GM19438 (cell line): ENCODE measurements at regions not wholly inside any gene's neighbourhood (a gene's known extent, or its start where the extent isn't known, plus 50 kb on each side); places are given as distances from the start of the nearest gene placed in this dataset.

Experiments used
- ATAC-seq: cut with Tn5 transposase; IDR thresholded peaks from one replicate; pipeline ENCODE4 v1.9.1; 2021; ENCODE audit warnings: low read depth; ENCODE audit not compliant: unreplicated experiment

DNA sequence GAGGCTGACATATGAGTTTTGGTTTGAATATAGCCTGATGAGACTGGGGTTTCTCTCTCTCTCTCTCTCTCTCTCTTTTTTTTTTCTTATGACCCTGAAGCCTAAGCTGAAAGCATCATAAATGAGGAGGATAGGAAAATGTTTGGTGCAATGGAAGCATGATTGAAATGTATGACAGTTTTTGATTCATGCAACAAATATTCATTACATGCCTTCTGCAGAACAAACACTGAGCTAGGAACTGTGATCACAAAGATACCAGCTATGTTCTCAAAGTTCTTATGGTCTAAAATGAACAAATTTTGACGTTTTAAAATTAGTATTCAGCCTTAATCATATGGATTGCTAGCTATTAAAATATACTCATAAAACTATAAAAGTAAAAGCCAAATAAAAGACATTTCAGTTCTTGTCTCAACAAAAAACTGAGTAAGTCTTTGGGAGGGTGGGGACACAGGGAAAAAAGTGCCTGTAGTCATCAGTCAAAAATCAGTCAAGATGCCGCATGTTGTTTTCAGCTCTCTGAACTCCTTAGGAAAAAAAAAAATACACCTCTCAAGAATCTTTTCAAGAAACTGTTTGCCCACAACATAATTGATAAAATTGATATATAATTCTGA is 57.2 kb downstream of the NKX6-1 start:
- no peak for ATAC-seq

DNA sequence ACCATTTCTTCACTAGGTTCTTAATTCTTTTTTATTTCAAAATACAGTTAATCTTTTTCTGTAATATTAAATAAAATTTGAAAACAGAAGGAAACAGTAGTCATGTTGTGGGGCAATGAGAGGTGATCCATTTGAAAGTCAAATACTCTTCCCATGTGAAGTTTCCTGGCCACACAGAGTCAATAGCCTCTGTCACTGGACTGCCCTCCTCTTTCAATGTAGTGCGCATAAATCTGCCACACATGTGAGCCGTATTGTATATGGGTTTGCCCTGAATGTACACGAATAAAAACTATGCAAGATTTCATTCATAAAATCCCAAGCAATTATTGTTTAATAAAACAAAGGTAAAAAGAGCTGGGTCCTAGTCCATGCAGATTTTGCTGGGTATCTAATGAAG is 59.1 kb downstream of the NKX6-1 start:
- no peak for ATAC-seq

DNA sequence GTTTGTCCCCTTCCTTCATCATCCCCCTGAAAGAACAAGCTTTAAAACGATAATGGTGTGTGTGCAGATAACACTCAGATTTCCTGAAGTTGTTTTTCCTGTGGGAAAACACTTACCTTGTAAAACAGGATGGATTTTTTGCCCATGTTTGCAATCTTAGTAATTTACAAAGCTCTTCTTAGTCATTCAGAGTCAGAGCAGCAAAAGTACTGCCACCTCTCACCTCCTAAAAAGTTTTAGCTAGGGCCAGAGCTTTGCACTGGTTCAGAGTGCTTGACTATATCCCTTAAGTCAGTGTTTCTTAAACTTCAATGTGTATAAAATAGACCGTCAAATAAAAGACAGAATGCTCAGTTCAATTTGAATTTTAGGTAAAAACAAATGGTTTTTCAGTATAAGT is 62.3 kb downstream of the NKX6-1 start:
- ATAC-seq, result no peak

DNA sequence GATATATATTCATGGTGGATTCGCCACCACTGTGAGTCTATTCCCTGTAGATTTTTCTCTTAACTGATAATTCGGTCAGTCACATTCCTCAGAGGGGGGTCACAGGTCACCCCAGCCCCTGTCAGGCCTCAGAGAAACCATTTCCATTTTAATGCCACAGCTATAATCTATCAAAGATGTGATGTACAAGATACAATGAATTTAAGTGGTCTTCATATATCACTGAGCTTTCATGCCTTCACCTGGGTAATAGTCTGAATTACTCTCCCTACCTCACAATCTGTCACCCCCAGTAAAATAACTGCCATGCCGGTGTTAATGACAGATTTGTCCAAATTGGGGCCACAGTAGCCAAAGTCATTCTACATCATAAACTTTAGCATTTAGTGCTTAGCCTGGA is 64.7 kb downstream of the NKX6-1 start:
- ATAC-seq, result no peak

DNA sequence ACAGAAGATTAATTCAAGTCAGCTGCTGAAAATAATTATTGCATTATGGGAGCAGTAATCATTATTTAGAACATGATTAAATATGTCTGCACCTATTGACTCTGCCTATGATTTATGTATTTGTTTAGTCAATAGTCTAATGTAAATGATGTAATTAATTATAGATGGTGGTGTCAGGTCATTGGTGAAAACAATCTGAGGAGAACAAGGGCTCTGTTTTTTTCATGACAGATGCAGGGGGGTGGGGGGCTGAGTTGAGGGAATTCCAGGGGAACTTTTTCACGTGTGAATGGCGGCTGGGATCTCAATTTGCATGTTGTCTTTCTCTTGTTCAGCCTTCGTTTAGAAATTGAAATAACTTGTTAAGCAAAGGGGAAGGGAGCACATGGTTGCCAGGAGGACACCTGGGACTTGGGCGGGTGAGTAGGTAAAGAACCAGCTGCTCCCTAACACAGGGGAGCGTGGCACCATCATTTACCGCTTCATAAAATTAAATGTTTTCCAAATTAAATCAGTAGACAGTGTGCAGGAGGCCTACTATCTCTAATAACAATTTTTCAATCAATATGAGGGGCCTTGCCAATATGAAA is 65.4 kb downstream of the NKX6-1 start:
- no peak for ATAC-seq

DNA sequence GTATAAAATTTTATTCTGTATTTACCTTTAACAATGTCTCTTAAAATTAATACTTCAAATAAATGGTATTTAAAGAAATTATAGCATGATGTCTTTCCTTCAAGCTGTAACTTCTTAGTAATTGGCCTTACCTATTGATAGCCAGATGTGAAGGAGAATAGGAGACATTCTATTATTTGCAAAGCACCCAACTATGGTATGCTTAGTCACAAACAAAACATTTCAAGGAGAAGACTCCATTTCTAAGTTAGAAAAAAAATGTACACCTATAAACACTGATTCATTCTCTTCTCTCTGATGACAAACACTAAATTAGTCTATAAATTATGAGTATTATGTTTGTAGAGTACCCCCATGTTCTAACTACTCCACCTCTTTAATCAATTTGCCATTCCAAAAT is 66.4 kb downstream of the NKX6-1 start:
- no peak for ATAC-seq

DNA sequence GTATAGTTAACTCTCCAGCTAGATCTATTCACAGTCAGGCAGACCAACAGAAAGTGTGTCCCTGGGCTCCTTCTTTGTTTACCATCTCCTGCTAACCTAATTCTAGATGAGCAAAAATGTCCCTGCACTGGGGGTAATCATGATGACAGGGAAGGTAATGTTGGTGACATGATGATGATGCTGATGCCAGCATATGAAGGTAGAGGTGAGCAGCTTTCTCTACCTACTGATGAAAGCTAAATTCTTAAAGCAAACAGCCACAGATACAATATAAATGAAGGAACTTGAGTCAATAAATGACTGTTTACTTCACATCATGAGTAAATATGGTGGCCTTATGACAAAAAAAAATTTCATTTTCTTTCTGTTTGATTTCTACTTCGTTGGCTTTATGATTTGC is 78.5 kb downstream of the NKX6-1 start:
- ATAC-seq, result no peak

DNA sequence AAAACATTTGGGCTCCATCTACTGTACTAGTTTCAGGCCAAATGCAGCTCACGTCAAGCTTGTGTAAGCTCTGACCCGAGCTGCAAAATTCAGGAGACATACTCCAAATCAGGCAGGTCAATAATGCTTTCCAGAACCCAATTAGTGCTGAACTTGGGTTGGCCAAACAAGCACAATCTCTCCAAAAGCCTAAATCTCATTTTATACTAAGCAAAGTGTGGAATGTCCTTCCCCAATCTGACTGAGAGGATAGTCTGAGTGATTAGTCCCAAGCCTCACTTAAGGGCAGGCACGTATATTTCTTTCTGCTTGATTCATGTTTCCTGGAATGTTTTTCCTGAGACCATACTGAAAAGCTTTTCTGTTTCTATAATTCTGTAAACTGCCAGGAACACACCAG is 79.9 kb downstream of the NKX6-1 start:
- no peak for ATAC-seq

DNA sequence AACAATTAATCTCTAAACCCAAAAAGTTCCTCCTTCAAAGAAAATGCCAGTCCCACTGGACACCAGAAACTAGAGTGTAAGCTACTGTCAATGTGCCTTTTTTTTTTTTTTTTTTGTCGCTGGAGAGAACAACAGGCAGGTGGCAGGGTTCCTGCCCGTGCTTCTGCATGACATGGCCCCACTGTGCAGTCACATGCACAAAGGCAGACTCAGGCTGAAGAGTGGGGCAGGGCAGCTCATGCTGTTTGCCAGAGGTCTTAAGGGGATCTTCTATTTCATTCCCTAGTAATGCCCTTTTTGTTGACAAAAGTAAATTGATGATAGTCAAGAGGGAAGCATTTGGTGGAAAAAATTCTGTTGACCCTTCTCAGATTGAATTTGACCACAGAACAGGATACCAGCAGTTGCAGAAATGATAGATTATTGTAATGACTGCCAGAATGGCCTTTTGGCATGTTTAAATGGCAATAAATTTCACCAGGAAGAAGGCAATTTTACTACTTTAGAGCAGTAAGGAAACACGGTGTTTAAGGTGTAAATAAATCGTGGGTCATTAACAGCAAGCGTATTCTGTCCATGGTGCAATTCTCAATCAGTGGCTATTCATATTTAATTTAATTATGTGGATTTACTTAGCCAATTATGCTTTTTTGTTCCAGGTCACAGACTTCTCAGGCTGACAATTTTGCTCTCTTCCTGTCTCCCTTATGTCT is 80.9 kb downstream of the NKX6-1 start:
- ATAC-seq, result no peak

DNA sequence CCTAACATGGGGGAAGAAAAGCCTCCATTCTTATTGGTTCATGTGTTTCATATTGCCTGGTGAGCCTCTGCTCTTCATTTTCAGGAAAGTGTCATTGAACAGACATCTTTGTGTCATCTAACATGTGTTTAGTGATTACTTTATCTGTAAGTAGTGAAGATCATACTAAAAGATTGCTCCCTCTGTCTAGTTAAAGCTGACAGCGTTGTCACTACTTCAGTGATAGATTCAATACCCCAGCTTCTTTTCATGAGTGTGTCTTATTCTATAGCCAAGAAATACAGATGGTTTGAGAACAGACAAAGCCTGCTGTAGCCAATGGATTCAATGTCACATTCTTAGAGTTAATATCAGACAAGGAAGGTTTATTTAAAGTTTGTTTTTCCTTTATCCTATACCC is 85.1 kb downstream of the NKX6-1 start:
- no peak for ATAC-seq

DNA sequence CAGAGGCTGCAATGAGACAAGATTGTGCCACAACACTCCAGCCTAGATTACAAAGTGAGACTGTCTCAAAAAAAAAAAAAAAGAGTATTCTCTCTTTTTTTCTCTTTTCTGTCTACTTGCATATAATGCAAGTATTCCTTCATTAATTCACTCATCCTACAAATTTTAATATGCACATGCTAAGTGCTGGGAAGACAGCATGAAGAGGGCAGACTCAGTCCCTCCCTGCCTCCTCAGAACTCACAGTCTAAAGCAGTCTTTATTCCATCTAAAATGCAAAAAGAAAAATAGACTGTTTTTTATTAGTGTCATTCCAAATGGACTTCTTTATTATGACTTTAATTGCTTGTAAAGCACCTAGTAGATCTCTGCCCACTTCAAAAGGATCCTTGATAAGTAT is 85.6 kb downstream of the NKX6-1 start:
- ATAC-seq, result no peak

DNA sequence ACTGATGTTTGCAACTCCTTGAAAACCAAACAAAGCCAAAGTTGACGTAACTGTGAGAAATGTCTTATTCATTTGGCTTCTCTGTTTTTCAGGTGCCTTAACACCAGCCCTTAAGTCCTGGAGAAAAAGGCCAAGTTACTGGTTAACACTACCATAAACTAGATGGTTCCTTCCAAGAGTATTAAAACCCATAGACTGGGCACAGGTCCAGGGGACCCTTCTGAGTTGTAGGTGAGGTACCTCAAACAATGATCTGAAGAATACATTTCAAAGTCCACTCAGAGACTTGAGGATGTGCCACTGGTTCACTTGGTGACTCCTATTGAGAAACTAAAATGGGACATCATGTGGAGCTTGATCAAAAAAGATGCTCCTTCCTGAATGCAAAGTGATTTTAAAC is 87.0 kb downstream of the NKX6-1 start:
- ATAC-seq, result no peak

DNA sequence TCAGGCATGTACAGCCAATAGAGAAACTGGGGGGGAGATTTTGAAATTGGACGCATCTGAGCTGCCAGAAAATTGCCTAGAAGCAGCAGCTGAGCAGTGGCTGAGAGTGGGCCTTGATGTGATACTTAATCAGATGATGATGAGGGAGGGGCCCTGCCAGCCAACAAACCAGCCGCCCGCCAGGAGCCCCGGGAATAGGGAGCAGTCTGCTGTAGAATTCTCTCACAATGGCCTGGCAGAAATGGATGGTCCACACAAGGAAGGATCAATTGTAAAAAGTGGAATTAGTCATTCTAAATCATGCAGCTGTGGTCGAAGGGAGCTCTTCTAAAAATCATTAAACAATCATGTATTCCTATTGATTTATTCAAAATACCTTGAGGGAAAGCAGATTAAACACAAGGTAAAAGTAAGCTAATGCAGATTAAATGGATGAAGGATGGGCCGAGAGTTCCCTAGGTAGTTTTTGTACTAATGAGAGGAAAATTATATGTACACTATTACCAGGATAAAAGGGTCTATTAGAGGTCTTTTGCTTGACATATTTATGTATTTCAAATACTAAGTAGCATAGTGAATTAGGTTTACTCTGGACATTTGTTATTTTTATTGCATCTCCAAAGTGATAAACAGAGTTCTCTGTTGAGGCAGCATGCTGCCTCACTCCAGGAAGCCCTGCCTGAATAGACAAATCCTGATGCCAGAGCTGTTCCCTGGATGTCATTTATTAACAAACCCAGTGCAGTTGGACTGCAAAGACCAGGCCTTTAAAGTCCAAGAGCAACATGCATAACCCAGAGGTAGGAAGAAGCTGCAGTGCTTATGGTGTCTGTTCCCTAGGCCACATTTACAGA is 91.3 kb downstream of the NKX6-1 start:
- no peak for ATAC-seq

DNA sequence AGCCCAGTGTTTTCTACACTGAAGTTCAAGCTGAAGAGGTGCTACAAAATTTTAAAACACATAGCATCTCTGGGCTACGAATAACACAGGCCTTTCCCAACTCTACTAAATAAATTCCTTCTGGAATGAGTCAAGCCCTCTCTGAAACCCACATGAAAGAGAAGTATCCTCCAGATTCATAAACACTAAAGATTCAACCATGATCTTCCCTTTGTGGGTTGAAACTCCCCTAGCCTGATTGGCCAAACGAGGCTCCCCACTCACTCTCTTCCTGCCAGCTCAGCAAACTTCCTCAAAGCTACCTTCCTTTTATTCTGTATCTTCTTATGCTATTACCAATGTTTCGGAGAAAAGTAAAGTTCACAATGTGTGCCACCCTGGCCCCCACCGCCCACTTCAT is 95.4 kb downstream of the NKX6-1 start:
- no peak for ATAC-seq

DNA sequence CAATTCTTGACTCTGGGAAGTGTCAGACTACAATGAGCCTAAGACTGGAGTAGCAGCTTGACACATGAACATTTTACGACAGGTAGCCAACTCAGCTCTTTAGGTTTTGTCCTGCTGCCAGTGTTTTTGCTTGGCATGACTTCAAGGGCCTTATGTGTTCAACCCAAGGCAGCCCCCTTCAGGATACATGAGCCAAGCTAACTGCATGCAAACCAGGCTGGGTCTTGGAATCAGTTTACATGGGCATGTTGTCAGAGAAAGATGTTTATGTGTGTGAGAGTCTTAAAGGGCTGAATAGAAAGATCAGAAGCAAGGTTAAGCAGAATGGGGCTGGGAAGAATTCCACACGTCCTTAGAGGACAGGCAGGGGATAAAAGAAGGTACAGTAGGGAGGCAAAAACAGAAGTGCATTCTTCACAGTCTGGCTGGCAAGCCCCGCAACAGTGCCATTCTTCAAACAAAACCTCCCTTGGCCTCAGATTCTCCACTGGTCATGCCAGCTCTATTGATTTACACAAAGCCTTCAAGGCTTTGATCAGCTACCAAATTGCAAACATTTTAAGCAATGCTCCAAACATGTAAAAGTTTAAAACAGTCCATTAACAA is 97.3 kb downstream of the NKX6-1 start:
- no peak for ATAC-seq

DNA sequence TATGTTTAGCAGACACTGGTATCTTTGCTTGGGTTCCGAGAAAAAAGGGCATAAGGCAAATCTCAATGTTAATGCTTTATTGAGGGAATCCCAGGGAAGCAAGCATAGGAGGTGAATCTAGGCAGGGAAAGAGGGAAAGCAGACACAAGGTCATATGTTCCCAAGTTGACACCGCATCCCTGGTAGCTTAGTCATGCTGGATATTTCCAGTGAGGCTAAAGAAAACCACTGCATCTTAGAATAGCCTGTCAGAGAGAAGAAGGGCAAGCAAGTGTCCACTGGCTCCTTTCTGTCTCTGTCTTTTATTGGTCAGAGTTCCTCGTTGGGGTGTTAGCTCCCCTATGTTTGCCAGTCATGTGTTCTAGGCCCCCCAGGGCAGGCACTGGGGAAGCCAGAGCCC is 104.7 kb downstream of the NKX6-1 start:
- ATAC-seq, result no peak

DNA sequence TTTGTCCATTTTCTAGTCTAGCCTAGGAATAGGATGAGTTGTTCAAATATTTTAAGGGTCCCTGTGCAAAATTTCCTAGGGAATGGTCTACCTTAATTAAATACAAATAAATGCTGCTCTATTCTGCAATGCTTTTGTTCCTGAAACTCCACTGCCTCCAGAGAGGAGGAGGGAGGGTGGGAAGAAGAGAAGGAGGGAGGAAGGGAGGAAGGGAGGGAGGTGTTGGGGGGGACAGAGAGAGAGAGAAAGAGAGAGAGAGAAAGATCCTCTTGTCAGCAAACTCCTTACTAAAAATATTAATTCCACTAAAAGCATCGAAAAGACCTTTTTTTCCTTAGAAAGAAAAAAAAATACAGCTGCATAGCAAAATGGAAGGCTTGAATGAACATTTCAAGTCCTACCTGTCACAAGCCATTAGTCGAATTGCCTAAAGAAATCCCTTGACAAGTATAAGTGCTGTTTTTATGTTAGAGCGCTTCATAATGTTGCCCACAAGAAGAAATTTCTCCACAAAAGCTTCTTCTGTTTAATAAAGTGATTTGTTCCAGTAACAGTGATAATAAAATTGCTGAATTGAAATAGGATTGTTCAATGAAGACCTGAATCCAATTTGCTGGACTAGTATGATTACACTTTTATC is 106.0 kb downstream of the NKX6-1 start:
- ATAC-seq, result no peak

DNA sequence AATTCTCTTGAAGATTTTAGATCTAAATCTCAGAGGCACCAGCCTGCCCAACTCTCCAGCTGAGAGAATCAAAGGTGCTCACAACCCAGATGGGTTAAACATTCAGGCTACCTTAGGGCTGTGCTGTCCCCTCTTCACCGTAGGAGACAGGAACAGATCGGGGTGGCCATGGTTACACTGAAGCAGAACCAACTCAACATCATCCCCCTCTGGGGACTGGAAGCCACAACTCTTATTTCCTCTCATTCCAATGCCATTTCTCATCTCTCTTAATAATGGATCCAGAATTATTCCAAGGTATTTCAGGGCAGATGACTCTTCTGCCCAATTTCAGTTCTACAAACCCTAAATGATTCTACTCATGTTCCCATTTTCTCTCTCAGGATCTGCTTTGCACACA is 109.7 kb downstream of the NKX6-1 start:
- no peak for ATAC-seq

DNA sequence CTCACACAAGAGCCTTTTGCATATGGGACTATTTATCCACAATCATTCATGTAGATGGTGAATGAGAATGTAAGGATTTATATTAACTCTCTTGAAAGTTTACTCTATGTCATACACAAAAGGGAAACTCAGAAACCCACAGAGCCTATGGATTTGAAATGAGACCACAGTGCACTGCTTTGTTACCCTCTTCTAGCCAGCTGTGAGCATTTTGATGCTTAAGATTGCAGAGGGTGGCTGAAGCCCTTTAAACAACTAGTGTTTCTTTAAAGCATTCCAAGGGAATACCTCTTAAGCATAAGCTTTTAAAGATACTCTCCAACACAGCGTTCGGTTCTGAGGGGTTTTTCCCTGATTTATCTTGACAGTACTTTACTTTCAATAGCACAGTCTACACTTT is 113.9 kb downstream of the NKX6-1 start:
- ATAC-seq, result no peak

DNA sequence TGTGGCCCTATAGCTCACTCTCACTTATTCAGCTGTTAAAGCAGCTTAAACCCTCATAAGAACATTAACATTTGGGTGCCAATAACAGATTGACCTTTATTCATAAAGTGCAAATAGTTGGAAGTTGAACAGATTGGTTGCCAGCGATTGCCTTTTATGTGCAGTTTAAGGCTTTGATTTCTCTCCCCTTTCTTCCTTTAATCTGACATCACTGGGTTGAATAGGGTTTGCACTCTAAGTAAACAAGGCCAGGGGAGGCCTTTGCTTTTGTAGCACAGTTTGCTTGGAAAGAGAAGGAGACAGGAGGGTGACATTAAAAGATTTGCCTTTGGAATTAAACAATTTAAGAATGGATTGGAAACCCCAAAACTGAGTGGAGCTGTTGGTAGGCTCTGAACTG is 114.3 kb downstream of the NKX6-1 start:
- no peak for ATAC-seq

DNA sequence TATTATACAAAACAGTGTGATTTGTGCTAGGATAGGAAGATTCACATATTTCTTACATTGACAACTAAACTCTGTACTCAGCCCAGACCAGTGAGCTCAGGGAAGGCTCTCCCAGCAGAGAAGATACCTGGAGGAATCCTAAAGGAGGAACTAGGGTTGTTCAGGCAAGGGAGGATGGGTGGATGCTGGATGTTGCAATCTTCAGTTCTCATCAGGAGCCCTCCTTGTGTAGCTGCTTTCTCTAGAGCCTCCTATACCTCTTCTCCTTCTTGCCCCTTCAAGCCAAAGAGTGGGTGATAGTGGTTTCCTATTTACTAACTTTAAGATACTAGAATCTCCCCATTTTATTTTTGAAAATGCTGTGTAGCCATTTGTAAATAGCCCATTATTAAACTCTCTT is 117.3 kb downstream of the NKX6-1 start:
- no peak for ATAC-seq
